BJ (cell line): ENCODE measurements at regions not wholly inside any gene's neighbourhood (a gene's known extent, or its start where the extent isn't known, plus 50 kb on each side); places are given as distances from the start of the nearest gene placed in this dataset.
"Not testable (repeated sequence)": the region's sequence is repeated elsewhere in the genome, so short reads cannot be mapped to it uniquely, and the experiment has no call there.

ENCODE experiments used
- CTCF ChIA-PET: fragments of 350-600 bp; formaldehyde crosslinking; extraction: SDS; loops from one replicate; lab custom pipeline; 2021; ENCODE audit warnings: antibody characterized with exemption, inconsistent platforms; lab: Yijun Ruan, JAX
- POLR2A ChIA-PET: fragments of 300-600 bp; sonication (Branson Sonifier 250); formaldehyde crosslinking; extraction: SDS; loops from one replicate; lab custom pipeline; 2021; ENCODE audit warnings: antibody characterized with exemption; lab: Charles Lee
- DNase-seq: peaks from one replicate; pipeline ENCODE4 v3.0.0-alpha.2; 2011; ENCODE audit warnings: low read depth
- H3K27me3 ChIP-seq: 2 replicates; pipeline ENCODE4 v1.6.0; 2011; ENCODE audit warnings: low read length; ENCODE audit not compliant: control insufficient read depth, insufficient read depth
- H3K36me3 ChIP-seq: 2 replicates; pipeline ENCODE4 v1.5.1; 2011; ENCODE audit warnings: low read length; ENCODE audit not compliant: control insufficient read depth, insufficient read depth
- H3K4me3 ChIP-seq: 2 replicates; pipeline ENCODE4 v1.5.1; 2011; ENCODE audit warnings: low read depth, mild to moderate bottlenecking, control low read depth, low read length
- CTCF ChIP-seq: IDR thresholded peaks from 2 replicates; pipeline ENCODE4 v1.5.1; 2011; ENCODE audit warnings: low read depth, mild to moderate bottlenecking, control low read depth, inconsistent platforms, low read length, moderate library complexity; ENCODE audit not compliant: insufficient read depth

GRCh38 chr13:76822698-76823267 is 63.4 kb downstream of the KCTD12 start:
- ChIA-PET CTCF (interaction anchor here (0.7 to 7.5 kb wide), 15 partner anchors 7 to 160 kb away, joined by 3 to 52 read pairs (median 4); no protein-coding TSS in a partner anchor), POLR2A (no interaction called here)
- DNase-seq = no peak
- no peak overlapping the region for H3K4me3 ChIP-seq
- peak; percentile 39 for TF ChIP-seq CTCF
- H3K27me3 ChIP-seq = no peaks in the 10 kb centered on the region; the same call in 1 of the 2 replicates
- no peaks in the 10 kb centered on the region; the same call in 1 of the 2 replicates for H3K36me3 ChIP-seq

GRCh38 chr13:76821222-76821621 is 65.0 kb downstream of the KCTD12 start:
- H3K27me3 ChIP-seq, DNase-seq, H3K36me3 ChIP-seq, H3K4me3 ChIP-seq, POLR2A ChIA-PET: not testable (repeated sequence)
- CTCF ChIA-PET = interaction anchor here (0.5 to 7.5 kb wide), 8 partner anchors 13 to 159 kb away, joined by 3 to 52 read pairs (median 12); no protein-coding TSS in a partner anchor

GRCh38 chr13:76820759-76821158 is 65.4 kb downstream of the KCTD12 start:
- no peak for DNase-seq
- peak; percentile 43; the same call in 1 of the 2 replicates for TF ChIP-seq CTCF
- ChIA-PET POLR2A (no interaction called here), CTCF (interaction anchor here (0.5 to 7.5 kb wide), 8 partner anchors 37 to 951 kb away, joined by 3 to 52 read pairs (median 11); no protein-coding TSS in a partner anchor)
- no peaks in the 10 kb centered on the region; the same call in 1 of the 2 replicates for H3K27me3 ChIP-seq
- no peaks in the 10 kb centered on the region; the same call in 1 of the 2 replicates for H3K36me3 ChIP-seq
- H3K4me3 ChIP-seq = no peak overlapping the region

GRCh38 chr13:76816394-76816793 is 69.8 kb downstream of the KCTD12 start:
- Histone ChIP-seq H3K27me3 (no peaks in the 10 kb centered on the region; the same call in 1 of the 2 replicates), H3K4me3 (no peak overlapping the region), H3K36me3 (no peaks in the 10 kb centered on the region)
- POLR2A ChIA-PET = no interaction called here
- no peak for DNase-seq
- CTCF ChIA-PET = interaction anchor here (1.9 to 2.0 kb wide), 2 partner anchors 10 to 87 kb away, joined by 5 to 7 read pairs; no protein-coding TSS in a partner anchor
- TF ChIP-seq CTCF = no peak

- Histone ChIP-seq H3K27me3 (no peaks in the 10 kb centered on the region; the same call in 1 of the 2 replicates), H3K4me3 (no peak overlapping the region), H3K36me3 (no peaks in the 10 kb centered on the region)
- POLR2A ChIA-PET = no interaction called here
- no peak for TF ChIP-seq CTCF
- CTCF ChIA-PET = interaction anchor here (1.9 kb wide), 1 partner anchor 9 kb away, joined by 5 read pairs; no protein-coding TSS in a partner anchor
- DNase-seq = no peak
Observed at GRCh38 chr13:76815344-76815743, 70.9 kb downstream of the KCTD12 start.
